WTC11 (cell line): ENCODE measurements at regions not wholly inside any gene's neighbourhood (a gene's known extent, or its start where the extent isn't known, plus 50 kb on each side); places are given as distances from the start of the nearest gene placed in this dataset.

Experiments
- ATAC-seq: fragments of 200-7000 bp; cut with Tn5 transposase; 2 replicates; pipeline ENCODE4 v1.10.0; 2021; ENCODE audit warnings: mild to moderate bottlenecking, moderate library complexity
- CTCF ChIA-PET: fragments of 300-600 bp; sonication (Branson Sonifier 250); formaldehyde crosslinking; loops from one replicate; lab custom pipeline; 2021; ENCODE audit warnings: antibody characterized with exemption; lab: Charles Lee
- POLR2A ChIA-PET: fragments of 350-600 bp; sonication (Branson Sonifier 250); formaldehyde crosslinking; loops from one replicate; lab custom pipeline; 2021; ENCODE audit warnings: antibody characterized with exemption; lab: Charles Lee
- DNase-seq: peaks from one replicate; pipeline ENCODE4 v3.0.0; 2021; ENCODE audit warnings: low spot score
- H3K27ac Mint-ChIP-seq: 2 replicates; pipeline ENCODE4 v1.8.0; 2021; ENCODE audit warnings: mixed read lengths
- H3K27me3 Mint-ChIP-seq: 2 replicates; pipeline ENCODE4 v1.8.0; 2021; ENCODE audit warnings: low read depth, mild to moderate bottlenecking, moderate library complexity, mixed read lengths
- H3K36me3 Mint-ChIP-seq: 2 replicates; pipeline ENCODE4 v1.8.0; 2021; ENCODE audit warnings: mixed read lengths
- H3K4me1 Mint-ChIP-seq: 2 replicates; pipeline ENCODE4 v1.8.0; 2022; ENCODE audit warnings: mixed read lengths
- H3K4me3 Mint-ChIP-seq: 2 replicates; pipeline ENCODE4 v1.8.0; 2021; ENCODE audit warnings: mild to moderate bottlenecking, moderate library complexity, mixed read lengths
- H3K9me3 Mint-ChIP-seq: 2 replicates; pipeline ENCODE4 v1.8.0; 2021; ENCODE audit warnings: mixed read lengths
- ARID4B ChIP-seq: sonication (generic); formaldehyde crosslinking; IDR thresholded peaks from 2 replicates; pipeline ENCODE4 v1.8.0; 2023; ENCODE audit warnings: missing genetic modification reagents, mild to moderate bottlenecking, borderline replicate concordance
- ATF2 ChIP-seq: sonication (generic); formaldehyde crosslinking; IDR thresholded peaks from 2 replicates; pipeline ENCODE4 v1.8.1; 2022; ENCODE audit warnings: low read depth, missing genetic modification reagents, borderline replicate concordance
- ATF6 ChIP-seq: sonication (generic); formaldehyde crosslinking; IDR thresholded peaks from 2 replicates; pipeline ENCODE4 v1.8.1; 2023; ENCODE audit warnings: mild to moderate bottlenecking, missing genetic modification reagents
- CBFB ChIP-seq: sonication (generic); formaldehyde crosslinking; IDR thresholded peaks from 2 replicates; pipeline ENCODE4 v1.8.1; 2022; ENCODE audit warnings: mild to moderate bottlenecking, low read depth, missing genetic modification reagents
- FOXK1 ChIP-seq: sonication (generic); formaldehyde crosslinking; IDR thresholded peaks from 2 replicates; pipeline ENCODE4 v1.8.0; 2022; ENCODE audit warnings: mild to moderate bottlenecking, moderate library complexity, missing genetic modification reagents
- HMGA2 ChIP-seq: fragments of 250-450 bp; sonication (Bioruptor Pico); IDR thresholded peaks from 2 replicates; pipeline ENCODE4 v1.4.0; 2021; ENCODE audit warnings: mild to moderate bottlenecking, moderate library complexity
- IRF2 ChIP-seq: sonication (generic); formaldehyde crosslinking; IDR thresholded peaks from 2 replicates; pipeline ENCODE4 v1.8.0; 2022; ENCODE audit warnings: low read depth, missing genetic modification reagents, borderline replicate concordance
- NR1H2 ChIP-seq: sonication (generic); formaldehyde crosslinking; IDR thresholded peaks from 2 replicates; pipeline ENCODE4 v1.9.0; 2021; ENCODE audit warnings: mild to moderate bottlenecking, moderate library complexity, missing genetic modification reagents
- NR2C2 ChIP-seq: sonication (generic); formaldehyde crosslinking; IDR thresholded peaks from 2 replicates; pipeline ENCODE4 v1.8.0; 2022; ENCODE audit warnings: mild to moderate bottlenecking, missing genetic modification reagents
- PREB ChIP-seq: sonication (generic); formaldehyde crosslinking; IDR thresholded peaks from 2 replicates; pipeline ENCODE4 v1.8.1; 2022; ENCODE audit warnings: mild to moderate bottlenecking, missing genetic modification reagents, moderate library complexity, borderline replicate concordance
- SMAD4 ChIP-seq: sonication (generic); formaldehyde crosslinking; IDR thresholded peaks from 2 replicates; pipeline ENCODE4 v1.8.0; 2022; ENCODE audit warnings: mild to moderate bottlenecking, missing genetic modification reagents
- TEAD1 ChIP-seq: sonication (generic); formaldehyde crosslinking; IDR thresholded peaks from 2 replicates; pipeline ENCODE4 v1.8.0; 2022; ENCODE audit warnings: mild to moderate bottlenecking, missing genetic modification reagents
- ZNF219 ChIP-seq: sonication (generic); formaldehyde crosslinking; IDR thresholded peaks from 2 replicates; pipeline ENCODE4 v1.8.0; 2023; ENCODE audit warnings: missing genetic modification reagents, mild to moderate bottlenecking, borderline replicate concordance
- ZNF232 ChIP-seq: sonication (generic); formaldehyde crosslinking; IDR thresholded peaks from 2 replicates; pipeline ENCODE4 v1.8.0; 2022; ENCODE audit warnings: mild to moderate bottlenecking, missing genetic modification reagents
- ZNF396 ChIP-seq: fragments of 250-450 bp; sonication (Bioruptor Pico); IDR thresholded peaks from 2 replicates; pipeline ENCODE4 v1.8.0; 2021; ENCODE audit warnings: mild to moderate bottlenecking, moderate library complexity, borderline replicate concordance
- ZNF425 ChIP-seq: fragments of 250-450 bp; sonication (Bioruptor Pico); conservative IDR thresholded peaks from 2 replicates; pipeline ENCODE4 v1.9.0; 2021; ENCODE audit warnings: mild to moderate bottlenecking
- ZNF512 ChIP-seq: sonication (generic); formaldehyde crosslinking; IDR thresholded peaks from 2 replicates; pipeline ENCODE4 v1.8.1; 2022; ENCODE audit warnings: missing genetic modification reagents, borderline replicate concordance

- Mint-ChIP-seq H3K27ac (peak overlapping the region; percentile 43; the same call in 1 of the 2 replicates), H3K4me3 (no peak overlapping the region), H3K4me1 (peaks cover 30% of the 10 kb centered on the region), H3K36me3 (no peaks in the 10 kb centered on the region), H3K27me3 (no peaks in the 10 kb centered on the region), H3K9me3 (no peaks in the 10 kb centered on the region)
- DNase-seq, result no peak
- POLR2A ChIA-PET, result no interaction called here
- ATAC-seq, result no peak
- CTCF ChIA-PET, result interaction anchor here (0.8 kb wide), 1 partner anchor 12 kb away, joined by 3 read pairs; no protein-coding TSS in a partner anchor
- TF ChIP-seq ZNF396 (CRISPR knock-in tag) (no peak), ZNF219 (CRISPR knock-in tag) (no peak), ATF2 (CRISPR knock-in tag) (no peak), IRF2 (CRISPR knock-in tag) (no peak), HMGA2 (CRISPR knock-in tag) (no peak), ZNF232 (no peak), PREB (CRISPR knock-in tag) (no peak), TEAD1 (no peak), NR2C2 (CRISPR knock-in tag) (no peak), SMAD4 (CRISPR knock-in tag) (no peak), ZNF425 (CRISPR knock-in tag) (no peak), ATF6 (CRISPR knock-in tag) (no peak)
These were observed 108.4 kb downstream of the RPL27A start for GRCh38 chr11:8790968-8791367.

- H3K9me3 Mint-ChIP-seq, result no peaks in the 10 kb centered on the region
- no peak for TF ChIP-seq ZNF512
- no peak for TF ChIP-seq ARID4B (CRISPR knock-in tag)
- no peak for TF ChIP-seq CBFB (CRISPR knock-in tag)
- TF ChIP-seq FOXK1, result no peak
- no peak for TF ChIP-seq NR1H2
- CTCF ChIA-PET, result no interaction called here
- peaks cover 18% of the 10 kb centered on the region for H3K4me1 Mint-ChIP-seq
- no peaks in the 10 kb centered on the region for H3K36me3 Mint-ChIP-seq
- no peaks in the 10 kb centered on the region for H3K27me3 Mint-ChIP-seq
- DNase-seq, result no peak
- H3K27ac Mint-ChIP-seq, result no peak overlapping the region
- H3K4me3 Mint-ChIP-seq, result no peak overlapping the region
- POLR2A ChIA-PET, result no interaction called here
- ATAC-seq, result no peak
These were observed 110.1 kb downstream of the RPL27A start for GRCh38 chr11:8792710-8793109.
